ENCODE measurements at regions not wholly inside any gene's neighbourhood (a gene's known extent, or its start where the extent isn't known, plus 50 kb on each side); places are given as distances from the start of the nearest gene placed in this dataset.

- in situ Hi-C loops (cut with MboI) (no loop called here), intact Hi-C loops (cut with micrococcal nuclease) (no loop called here)
- Histone ChIP-seq H3K4me2 (ENCODE audit: insufficient read depth, low read length) (no peak overlapping the region), H3K9me3 (replicated peaks; ENCODE audit: control insufficient read depth, insufficient read depth, low read depth, low read length) (no peaks in the 10 kb centered on the region), H4K20me1 (replicated peaks; ENCODE audit: control insufficient read depth, insufficient read depth, low read length) (no peaks in the 10 kb centered on the region), H3K36me3 (ENCODE audit: control insufficient read depth, insufficient read depth, low read length) (no peaks in the 10 kb centered on the region), H3K4me1 (replicated peaks in 1 of 2; ENCODE audit: control insufficient read depth in 2 of 2, insufficient read depth in 2 of 2, low read length in 2 of 2) (no peaks in the 10 kb centered on the region), H3K9ac (ENCODE audit: insufficient read depth in 1 of 2, low read depth in 2 of 2, low read length in 2 of 2) (no peak overlapping the region), H3K27ac (ENCODE audit: extremely low read depth, low read depth, low read length) (no peak overlapping the region), H3K9me1 (ENCODE audit: control insufficient read depth, insufficient read depth, low read length) (no peaks in the 10 kb centered on the region), H3K4me3 (no peak overlapping the region), H3K27me3 (ENCODE audit: control insufficient read depth in 2 of 2, insufficient read depth in 2 of 2, low read length in 2 of 2) (no peaks in the 10 kb centered on the region), H3K79me2 (ENCODE audit: control insufficient read depth, insufficient read depth, low read length) (no peaks in the 10 kb centered on the region), H2AFZ (ENCODE audit: low read depth, low read length) (no peak overlapping the region)
- no TSS peak for BruUV-seq (replicated peaks)
- CTCF ChIA-PET (ENCODE audit: low intra/inter-chr PET ratio) = no interaction called here
- 0% methylated on average over 3 of the region's 3 CpGs for WGBS (ENCODE audit: insufficient coverage, low coverage, missing lambda C conversion rate)
- ATAC-seq (no peak), DNase-seq (ENCODE audit: extremely low read depth in 1 of 4, low spot score in 3 of 4) (no peak), FAIRE-seq (no peak)
- TF ChIP-seq NR4A1 (CRISPR knock-in tag; IDR thresholded peaks at IDR 0.05) (no peak), NR4A1 (tag; IDR thresholded peaks at IDR 0.05) (no peak), TSHZ1 (CRISPR knock-in tag; IDR thresholded peaks at IDR 0.05) (no peak), THRA (IDR thresholded peaks at IDR 0.05) (no peak), TAF7 (tag; IDR thresholded peaks at IDR 0.05) (no peak), ZNF518B (CRISPR knock-in tag; IDR thresholded peaks at IDR 0.05) (no peak), NR2C1 (IDR thresholded peaks at IDR 0.05) (no peak), NR2C1 (tag; IDR thresholded peaks at IDR 0.05) (no peak), CHD2 (IDR thresholded peaks at IDR 0.05; ENCODE audit: low read depth, low read length) (no peak), CBX5 (IDR thresholded peaks at IDR 0.05; ENCODE audit: borderline replicate concordance, low read depth) (no peak), ZFP36 (IDR thresholded peaks at IDR 0.05; ENCODE audit: low read depth, low read length, partially characterized antibody) (no peak), RAD21 (CRISPR knock-in tag; conservative IDR thresholded peaks at IDR 0.05 in 1 of 2, IDR thresholded peaks at IDR 0.05 in 1 of 2) (no peak), NCOR1 (IDR thresholded peaks at IDR 0.05) (no peak), BCL6 (CRISPR knock-in tag; IDR thresholded peaks at IDR 0.05) (no peak)
- POLR2A ChIA-PET = no interaction called here
Measured at GRCh38 chr4:175418516-175418915, 393.5 kb downstream of the GPM6A start.

Data from K562 (cell line).